HepG2 (cell line): ENCODE measurements at regions not wholly inside any gene's neighbourhood (a gene's known extent, or its start where the extent isn't known, plus 50 kb on each side); places are given as distances from the start of the nearest gene placed in this dataset.

Source experiments
- ATAC-seq: fragments of 200-7000 bp; cut with Tn5 transposase; 3 replicates; pipeline ENCODE4 v1.9.1; 2020; ENCODE audit warnings: mild to moderate bottlenecking, moderate library complexity
- BruUV-seq: library from RNA; stranded (reverse); fragments of 400-500 nt; replicated peaks from 2 replicates; lab custom pipeline; 2021; lab: Mats Ljungman, UMichigan
- CTCF ChIA-PET: fragments of 300-600 bp; formaldehyde crosslinking; extraction: SDS; loops from one replicate; lab custom pipeline; 2021; ENCODE audit warnings: low total read pairs, inconsistent platforms, low intra/inter-chr PET ratio; lab: Yijun Ruan, JAX
- POLR2A ChIA-PET: fragments of 350-600 bp; sonication (Branson Sonifier 250); formaldehyde crosslinking; loops from one replicate; lab custom pipeline; 2020; ENCODE audit warnings: antibody characterized with exemption, inconsistent platforms; lab: Yijun Ruan, JAX
- DNase-seq: peaks from one replicate; pipeline ENCODE4 v3.0.0-alpha.2; 2015; ENCODE audit warnings: low spot score
- FAIRE-seq: peaks from 3 replicates; lab custom pipeline; 2011; peaks lifted over from hg19 to GRCh38; lab: Jason Lieb, UNC
- H2AFZ ChIP-seq: one replicate; pipeline ENCODE4 v1.6.1; 2011; ENCODE audit warnings: low read length, inconsistent platforms
- H3K27ac ChIP-seq: fragments of 300-600 bp; 3 replicates; pipeline ENCODE4 v1.8.0; 2011; ENCODE audit warnings: mixed run types, mild to moderate bottlenecking, mixed read lengths, low read length, inconsistent platforms; ENCODE audit not compliant: insufficient read depth; ENCODE audit errors: extremely low read length
- H3K27me3 ChIP-seq, 2 experiments: fragments of 200-600 bp in 1 of 2; 2 replicates in 1 of 2; 3 replicates in 1 of 2; pipeline versions ENCODE4 v1.6.0 to v1.8.0; 2011; ENCODE audit warnings: low read length in 2 of 2, mild to moderate bottlenecking in 2 of 2, moderate library complexity in 2 of 2, inconsistent platforms in 1 of 2; ENCODE audit not compliant: insufficient read depth in 2 of 2, control insufficient read depth in 1 of 2
- H3K36me3 ChIP-seq, 2 experiments: fragments of 200-600 bp in 1 of 2; replicated peaks in 1 of 2; 2 replicates in 1 of 2; 3 replicates in 1 of 2; pipeline versions ENCODE4 v1.5.1 to v1.8.0; 2011; ENCODE audit warnings: low read length in 2 of 2, inconsistent platforms in 1 of 2; ENCODE audit not compliant: insufficient read depth in 2 of 2, control insufficient read depth in 1 of 2
- H3K4me1 ChIP-seq: 2 replicates; pipeline ENCODE4 v1.5.1; 2012; ENCODE audit warnings: low read length, inconsistent platforms; ENCODE audit not compliant: insufficient read depth
- H3K4me2 ChIP-seq: 2 replicates; pipeline ENCODE4 v1.6.0; 2011; ENCODE audit warnings: low read depth, low read length, inconsistent platforms
- H3K4me3 ChIP-seq, 3 experiments: fragments of 200-600 bp in 1 of 3; sonication (generic), shearing (Covaris generic) in 1 of 3; replicated peaks in 1 of 3; 2 replicates each; pipeline ENCODE4 v1.5.1; 2011 to 2016; ENCODE audit warnings: low read length in 3 of 3, inconsistent platforms in 2 of 3, low read depth in 2 of 3, mild to moderate bottlenecking in 2 of 3, control low read depth in 1 of 3, mixed read lengths in 1 of 3; ENCODE audit not compliant: insufficient read depth in 1 of 3
- H3K79me2 ChIP-seq: one replicate; pipeline ENCODE4 v1.6.1; 2011; ENCODE audit warnings: low read length, inconsistent platforms; ENCODE audit not compliant: insufficient read depth
- H3K9ac ChIP-seq: 2 replicates; pipeline ENCODE4 v1.6.0; 2011; ENCODE audit warnings: mild to moderate bottlenecking, low read depth, low read length, inconsistent platforms; ENCODE audit not compliant: insufficient read depth
- H3K9me3 ChIP-seq: 2 replicates; pipeline ENCODE4 v1.5.1; 2012; ENCODE audit warnings: mild to moderate bottlenecking, low read length
- H4K20me1 ChIP-seq: 2 replicates; pipeline ENCODE4 v1.6.0; 2011; ENCODE audit warnings: inconsistent platforms, mild to moderate bottlenecking, low read length, moderate library complexity; ENCODE audit not compliant: insufficient read depth
- ATF7 ChIP-seq, 2 experiments: fragments of 450-650 bp in 1 of 2; sonication (generic) in 1 of 2; formaldehyde crosslinking in 1 of 2; IDR thresholded peaks; 2 replicates each; pipeline versions ENCODE4 v1.4.0 to v1.6.1; 2016 to 2020; ENCODE audit warnings: antibody characterized with exemption in 1 of 2, mild to moderate bottlenecking in 1 of 2, missing genetic modification reagents in 1 of 2
- ERF ChIP-seq: IDR thresholded peaks from 2 replicates; pipeline ENCODE4 v1.6.1; 2018; ENCODE audit warnings: missing biosample characterization, missing genetic modification reagents
- GABPA ChIP-seq, 2 experiments: IDR thresholded peaks; 2 replicates each; pipeline ENCODE4 v1.6.1; 2011 to 2016; ENCODE audit warnings: low read depth in 2 of 2, low read length in 1 of 2, missing biosample characterization in 1 of 2, missing genetic modification characterization in 1 of 2
- MTA3 ChIP-seq: sonication (generic); formaldehyde crosslinking; IDR thresholded peaks from 2 replicates; pipeline ENCODE4 v1.4.0; 2020; ENCODE audit warnings: missing genetic modification reagents
- MYNN ChIP-seq: sonication (generic); formaldehyde crosslinking; IDR thresholded peaks from 2 replicates; pipeline ENCODE4 v1.4.0; 2020; ENCODE audit warnings: mild to moderate bottlenecking, low read depth, missing genetic modification reagents
- NFIB ChIP-seq: sonication (generic); formaldehyde crosslinking; IDR thresholded peaks from 2 replicates; pipeline ENCODE4 v1.9.0; 2021; ENCODE audit warnings: missing genetic modification reagents, mild to moderate bottlenecking, borderline replicate concordance
- PAWR ChIP-seq: sonication (generic); formaldehyde crosslinking; IDR thresholded peaks from 2 replicates; pipeline ENCODE4 v1.4.0; 2020; ENCODE audit warnings: missing genetic modification reagents, mild to moderate bottlenecking, borderline replicate concordance
- REL ChIP-seq: sonication (generic); formaldehyde crosslinking; conservative IDR thresholded peaks from 2 replicates; pipeline ENCODE4 v1.8.0; 2022; ENCODE audit warnings: mild to moderate bottlenecking, missing genetic modification reagents, moderate library complexity
- REPIN1 ChIP-seq: sonication (generic); formaldehyde crosslinking; IDR thresholded peaks from 2 replicates; pipeline ENCODE4 v1.8.0; 2022; ENCODE audit warnings: missing genetic modification reagents, low read depth, mild to moderate bottlenecking, borderline replicate concordance
- SMARCC2 ChIP-seq: fragments of 450-650 bp; IDR thresholded peaks from 2 replicates; pipeline ENCODE4 v1.6.1; 2017; ENCODE audit warnings: antibody characterized with exemption, mild to moderate bottlenecking
- SMYD3 ChIP-seq: sonication (generic); formaldehyde crosslinking; IDR thresholded peaks from 2 replicates; pipeline ENCODE4 v1.8.1; 2023; ENCODE audit warnings: mild to moderate bottlenecking, missing genetic modification reagents
- THYN1 ChIP-seq: sonication (generic); formaldehyde crosslinking; IDR thresholded peaks from 2 replicates; pipeline ENCODE4 v1.8.1; 2023; ENCODE audit warnings: low read depth, mild to moderate bottlenecking, moderate library complexity, missing genetic modification reagents, borderline replicate concordance
- WGBS: methylation state at CpG from one replicate; pipeline ENCODE4 v1.1.6; 2017; ENCODE audit warnings: low lambda C conversion rate; 5-methylcytosine and 5-hydroxymethylcytosine counted together
- in situ Hi-C: cut with HindIII; loops from 2 replicates; pipeline ENCODE4 v1.10.0; 2017; ENCODE audit warnings: low pct_unique_long_range_greater_than_20kb; ENCODE audit not compliant: extremely low pct_ligation_motif_present
- intact Hi-C: fragments of 100-400 bp; cut with micrococcal nuclease; formaldehyde crosslinking; loops from one replicate; pipeline ENCODE4 v1.10.0; 2022; ENCODE audit not compliant: unreplicated experiment
- TF ChIP-seq, protein P1 (sequence below): IDR thresholded peaks from 2 replicates; pipeline ENCODE4 v1.6.1; 2018; ENCODE audit warnings: missing genetic modification reagents

- TF ChIP-seq MTA3 (no peak), ERF (no peak)
- TF ChIP-seq, all 625 proteins: peak for 0
Observed at GRCh38 chr5:107235167-107235566, 435.6 kb downstream of the EFNA5 start (continued).

DNA sequence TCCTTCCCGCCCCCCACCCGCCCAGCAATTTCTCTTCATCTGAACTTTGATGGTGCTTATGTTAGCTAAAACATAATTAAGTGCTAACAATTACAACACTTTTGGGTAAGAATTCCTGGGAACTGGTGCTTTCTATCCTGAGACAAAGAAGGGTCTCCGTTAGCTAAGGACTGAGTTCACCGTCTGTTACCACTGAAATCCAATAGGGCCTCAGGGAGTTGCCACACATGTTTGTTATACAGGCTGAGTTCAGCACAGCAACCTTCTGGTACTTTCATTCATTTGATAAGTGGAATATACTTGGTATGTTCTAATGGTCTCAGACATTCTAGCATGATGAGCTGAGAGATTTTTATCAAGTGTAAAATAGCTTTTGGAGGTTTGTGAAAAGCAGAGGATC lies 437.9 kb downstream of the EFNA5 start:
- no peak for ATAC-seq
- H3K4me2 ChIP-seq: no peak overlapping the region

More for the DNA sequence above, 437.9 kb downstream of the EFNA5 start:
- in situ Hi-C loops: no loop called here
- H3K4me1 ChIP-seq: no peaks in the 10 kb centered on the region
- no TSS peak for BruUV-seq
- H3K79me2 ChIP-seq: no peaks in the 10 kb centered on the region
- no peak overlapping the region for H2AFZ ChIP-seq
- no peaks in the 10 kb centered on the region for H4K20me1 ChIP-seq
- intact Hi-C loops: no loop called here
- H3K27me3 ChIP-seq: no peaks in the 10 kb centered on the region
- H3K9me3 ChIP-seq: no peaks in the 10 kb centered on the region
- WGBS: 6% methylated on average over 4 of the region's 4 CpGs
- ChIA-PET CTCF (no interaction called here), POLR2A (no interaction called here)
- no peaks in the 10 kb centered on the region for H3K36me3 ChIP-seq
- no peak overlapping the region for H3K27ac ChIP-seq
- H3K4me3 ChIP-seq: no peak overlapping the region
- no peak for DNase-seq
- no peak overlapping the region for H3K9ac ChIP-seq
- TF ChIP-seq SMYD3 (CRISPR knock-in tag) (no peak), SMARCC2 (no peak), ATF7 (IDR thresholded peaks at IDR 0.05) (no peak), ATF7 (CRISPR knock-in tag; IDR thresholded peaks at IDR 0.05) (no peak), PAWR (no peak), THYN1 (CRISPR knock-in tag) (no peak), NFIB (no peak), GABPA (IDR thresholded peaks at IDR 0.05; ENCODE audit: low read depth, low read length) (no peak), GABPA (CRISPR knock-in tag; IDR thresholded peaks at IDR 0.05; ENCODE audit: low read depth) (no peak), MYNN (CRISPR knock-in tag) (no peak), REPIN1 (no peak), REL (CRISPR knock-in tag) (no peak)
- TF ChIP-seq, protein P1, sequence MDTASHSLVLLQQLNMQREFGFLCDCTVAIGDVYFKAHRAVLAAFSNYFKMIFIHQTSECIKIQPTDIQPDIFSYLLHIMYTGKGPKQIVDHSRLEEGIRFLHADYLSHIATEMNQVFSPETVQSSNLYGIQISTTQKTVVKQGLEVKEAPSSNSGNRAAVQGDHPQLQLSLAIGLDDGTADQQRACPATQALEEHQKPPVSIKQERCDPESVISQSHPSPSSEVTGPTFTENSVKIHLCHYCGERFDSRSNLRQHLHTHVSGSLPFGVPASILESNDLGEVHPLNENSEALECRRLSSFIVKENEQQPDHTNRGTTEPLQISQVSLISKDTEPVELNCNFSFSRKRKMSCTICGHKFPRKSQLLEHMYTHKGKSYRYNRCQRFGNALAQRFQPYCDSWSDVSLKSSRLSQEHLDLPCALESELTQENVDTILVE: no peak
- no peak for FAIRE-seq
